GM23338 (cell line): ENCODE measurements at regions not wholly inside any gene's neighbourhood (a gene's known extent, or its start where the extent isn't known, plus 50 kb on each side); places are given as distances from the start of the nearest gene placed in this dataset.

Experiments used
- NANOG ChIP-seq: IDR thresholded peaks from 2 replicates; pipeline ENCODE4 v1.6.1; 2016; ENCODE audit warnings: antibody characterized with exemption, borderline replicate concordance
- TF ChIP-seq, protein P1 (sequence below), 2 experiments: fragments of 200-600 bp in 1 of 2; sonication (generic) in 1 of 2; conservative IDR thresholded peaks; 2 replicates each; pipeline versions ENCODE4 v1.5.1 to v1.6.1; 2016 to 2017; ENCODE audit warnings: antibody characterized with exemption in 2 of 2, low read depth in 2 of 2, mild to moderate bottlenecking in 2 of 2, moderate library complexity in 1 of 2

DNA sequence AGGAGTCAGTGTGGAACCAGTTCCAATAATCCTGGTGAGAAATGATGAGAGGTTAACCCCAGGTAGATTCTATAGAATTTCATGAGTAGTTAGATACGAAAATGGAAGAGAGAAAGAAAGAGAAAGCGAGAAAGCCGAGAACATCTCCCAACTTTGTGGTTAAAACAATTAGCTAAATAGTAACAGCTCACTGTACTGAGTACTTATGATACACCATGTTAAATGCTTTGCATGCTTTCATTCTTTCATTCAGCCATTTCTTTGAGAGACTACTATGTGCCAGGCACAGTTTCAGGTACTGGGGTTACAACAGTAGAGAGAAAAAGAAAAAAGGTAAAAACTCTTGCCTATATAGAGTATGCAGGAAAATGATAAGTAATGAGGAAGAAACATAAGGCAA, 109.7 kb upstream of the SYT6 start:
- TF ChIP-seq, protein P1, sequence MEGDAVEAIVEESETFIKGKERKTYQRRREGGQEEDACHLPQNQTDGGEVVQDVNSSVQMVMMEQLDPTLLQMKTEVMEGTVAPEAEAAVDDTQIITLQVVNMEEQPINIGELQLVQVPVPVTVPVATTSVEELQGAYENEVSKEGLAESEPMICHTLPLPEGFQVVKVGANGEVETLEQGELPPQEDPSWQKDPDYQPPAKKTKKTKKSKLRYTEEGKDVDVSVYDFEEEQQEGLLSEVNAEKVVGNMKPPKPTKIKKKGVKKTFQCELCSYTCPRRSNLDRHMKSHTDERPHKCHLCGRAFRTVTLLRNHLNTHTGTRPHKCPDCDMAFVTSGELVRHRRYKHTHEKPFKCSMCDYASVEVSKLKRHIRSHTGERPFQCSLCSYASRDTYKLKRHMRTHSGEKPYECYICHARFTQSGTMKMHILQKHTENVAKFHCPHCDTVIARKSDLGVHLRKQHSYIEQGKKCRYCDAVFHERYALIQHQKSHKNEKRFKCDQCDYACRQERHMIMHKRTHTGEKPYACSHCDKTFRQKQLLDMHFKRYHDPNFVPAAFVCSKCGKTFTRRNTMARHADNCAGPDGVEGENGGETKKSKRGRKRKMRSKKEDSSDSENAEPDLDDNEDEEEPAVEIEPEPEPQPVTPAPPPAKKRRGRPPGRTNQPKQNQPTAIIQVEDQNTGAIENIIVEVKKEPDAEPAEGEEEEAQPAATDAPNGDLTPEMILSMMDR (conservative IDR thresholded peaks at IDR 0.05; ENCODE audit: low read depth in 2 of 2), result no peak
- no peak for TF ChIP-seq NANOG
